Activated CD8-positive, alpha-beta memory T cell treated with anti-CD3 and anti-CD28 coated beads for 24 hours (primary cell): ENCODE measurements at regions not wholly inside any gene's neighbourhood (a gene's known extent, or its start where the extent isn't known, plus 50 kb on each side); places are given as distances from the start of the nearest gene placed in this dataset.
"Not testable (repeated sequence)": the region's sequence is repeated elsewhere in the genome, so short reads cannot be mapped to it uniquely, and the experiment has no call there.

Source experiments
- DNase-seq: peaks from one replicate; pipeline ENCODE4 v3.0.0-alpha.2; 2020

DNA sequence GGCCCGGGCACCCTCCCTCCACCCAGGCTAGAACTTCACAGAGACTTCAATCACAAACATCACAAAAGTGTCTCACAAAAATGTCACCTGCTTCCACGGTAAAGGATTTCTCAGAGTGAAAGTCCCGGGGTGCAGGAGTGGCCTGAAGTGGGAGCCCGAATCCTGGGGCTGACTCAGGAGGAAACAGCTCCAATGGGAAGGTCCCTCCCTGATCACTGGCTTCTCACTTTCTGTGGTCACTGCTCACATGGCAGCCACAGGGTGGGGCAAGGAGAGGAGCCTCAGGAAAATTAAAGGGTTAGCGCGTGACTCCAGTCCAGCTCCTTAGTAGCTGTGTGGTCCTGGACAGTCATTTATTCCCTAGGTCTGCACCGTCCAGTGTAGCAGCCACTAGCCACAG lies 564.5 kb upstream of the B3GAT1 start:
- no peak for DNase-seq

DNA sequence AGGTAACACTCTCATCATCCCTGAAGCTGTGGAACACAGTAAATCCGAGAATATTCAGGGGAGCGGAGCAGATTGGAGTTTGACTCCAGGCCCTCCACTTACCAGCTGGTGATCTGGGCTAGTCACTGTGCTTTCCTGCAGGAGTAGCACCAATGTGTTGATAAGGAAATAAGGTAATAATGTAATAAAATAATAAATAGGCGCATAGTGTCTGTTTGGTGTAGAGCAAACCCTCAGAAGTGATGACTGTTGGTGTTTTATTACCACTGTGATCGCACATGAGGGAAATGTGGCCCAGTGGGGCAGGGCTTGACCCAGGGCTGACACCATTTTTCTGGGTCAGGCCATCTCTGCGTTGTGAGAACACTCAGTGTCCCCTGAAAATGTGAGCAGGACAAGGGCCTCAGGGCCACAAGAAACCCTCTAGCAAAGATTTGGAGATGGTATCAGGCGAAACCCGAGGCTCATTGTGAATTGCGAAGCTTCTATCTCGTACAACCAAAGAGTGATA lies 563.9 kb upstream of the B3GAT1 start:
- DNase-seq, result no peak

DNA sequence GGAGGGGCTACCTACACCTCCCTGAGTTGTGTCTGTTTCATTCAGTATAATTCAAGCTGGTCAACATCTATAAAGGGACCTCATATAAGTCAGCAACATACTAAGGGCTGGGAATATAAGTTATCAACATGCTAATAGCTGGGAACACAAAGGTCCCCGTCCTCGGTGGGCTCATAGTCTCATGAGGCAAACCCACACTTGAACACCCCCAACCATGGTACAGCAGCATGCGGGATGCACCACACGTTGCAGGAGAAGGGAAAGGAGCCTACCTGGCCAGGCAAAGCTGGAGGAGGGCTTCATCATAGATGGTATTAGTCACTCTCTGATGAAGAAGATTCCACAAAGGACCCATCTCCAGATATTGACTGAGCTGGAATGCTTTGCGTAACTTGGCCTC lies 561.8 kb upstream of the B3GAT1 start:
- DNase-seq, result no peak

DNA sequence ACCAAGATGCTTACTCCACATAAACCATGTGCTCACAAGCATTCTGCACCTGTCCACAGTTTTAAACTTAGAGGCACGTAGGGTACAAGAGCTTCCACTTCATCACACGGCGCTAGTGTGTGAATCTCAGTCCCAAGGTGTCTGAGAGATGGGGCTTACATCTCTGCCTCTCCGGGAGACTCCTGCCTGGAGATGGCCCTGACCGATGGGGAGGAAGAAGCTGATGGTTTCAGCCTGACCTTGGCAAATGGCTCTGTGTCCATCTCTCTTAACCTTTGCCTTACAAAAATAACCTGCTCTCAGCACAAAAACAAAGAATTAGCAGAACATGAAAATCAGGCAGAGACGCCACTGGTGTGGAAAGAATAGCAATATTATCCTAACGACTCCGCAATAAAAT lies 559.3 kb upstream of the B3GAT1 start:
- DNase-seq, result no peak

DNA sequence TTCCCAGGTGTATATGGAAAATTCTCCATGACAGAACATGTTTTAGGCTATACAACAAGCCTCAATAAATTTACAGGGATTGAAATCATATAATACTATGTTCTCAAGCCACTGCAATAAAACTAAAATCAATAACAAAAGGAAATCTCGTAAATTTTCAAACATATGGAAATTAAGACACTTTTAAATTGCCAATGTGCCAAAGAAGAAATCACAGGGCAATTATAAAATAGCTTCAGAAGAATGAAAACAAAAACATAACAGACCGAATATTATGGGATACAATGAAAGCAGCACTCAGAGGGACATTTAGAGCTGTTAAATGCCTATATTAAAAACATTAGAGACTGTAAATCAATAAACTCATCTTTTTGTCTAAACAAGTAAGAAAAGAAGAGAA lies 555.7 kb upstream of the B3GAT1 start:
- no peak for DNase-seq

DNA sequence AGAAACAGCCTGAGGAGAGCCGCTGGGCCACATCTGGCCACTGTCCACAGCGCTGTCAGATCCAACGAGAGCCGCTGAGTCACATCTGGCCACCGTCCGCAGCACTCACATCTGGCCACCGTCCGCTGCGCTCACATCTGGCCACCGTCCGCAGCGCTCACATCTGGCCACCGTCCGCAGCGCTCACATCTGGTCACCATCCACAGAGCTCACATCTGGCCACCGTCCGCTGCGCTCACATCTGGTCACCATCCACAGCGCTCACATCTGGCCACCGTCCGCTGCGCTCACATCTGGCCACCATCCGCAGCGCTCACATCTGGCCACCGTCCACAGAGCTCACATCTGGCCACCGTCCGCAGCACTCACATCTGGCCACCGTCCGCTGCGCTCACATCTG lies 549.3 kb upstream of the B3GAT1 start:
- not testable (repeated sequence) for DNase-seq

DNA sequence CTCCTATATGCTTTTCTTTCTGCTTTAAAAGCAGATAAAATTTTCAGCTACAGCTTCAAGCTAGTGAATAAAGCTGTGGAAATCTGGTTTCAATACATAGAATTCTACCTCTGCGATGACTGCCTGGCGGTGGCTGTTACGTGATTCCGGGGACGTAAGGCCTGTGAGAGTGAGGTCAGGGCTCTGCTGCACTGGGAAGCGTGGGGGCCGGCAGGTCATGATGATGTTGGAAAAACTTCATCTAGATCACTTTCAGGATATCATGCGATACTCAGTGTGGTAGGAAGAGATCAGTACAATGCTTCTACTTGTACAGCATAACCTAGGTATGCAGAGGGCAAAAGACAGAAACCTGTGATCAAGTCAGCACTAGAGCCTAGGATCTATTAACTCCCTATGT lies 546.8 kb upstream of the B3GAT1 start:
- DNase-seq, result no peak

DNA sequence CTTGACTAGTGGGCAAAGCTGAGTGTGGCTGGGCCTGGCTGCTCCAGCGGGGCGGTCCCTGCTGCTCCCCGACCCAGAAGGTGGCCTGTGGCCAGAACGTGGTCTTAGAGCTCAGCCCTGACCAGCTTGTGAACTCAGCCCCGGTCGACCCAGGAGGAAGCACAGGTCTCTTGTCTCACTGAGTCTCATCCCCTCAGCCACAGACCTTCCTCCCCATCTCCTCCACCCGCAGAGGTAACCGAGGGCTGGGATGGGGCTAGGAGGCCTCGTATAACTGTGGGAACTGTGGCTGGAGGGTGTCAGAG lies 546.2 kb upstream of the B3GAT1 start:
- DNase-seq, result no peak

DNA sequence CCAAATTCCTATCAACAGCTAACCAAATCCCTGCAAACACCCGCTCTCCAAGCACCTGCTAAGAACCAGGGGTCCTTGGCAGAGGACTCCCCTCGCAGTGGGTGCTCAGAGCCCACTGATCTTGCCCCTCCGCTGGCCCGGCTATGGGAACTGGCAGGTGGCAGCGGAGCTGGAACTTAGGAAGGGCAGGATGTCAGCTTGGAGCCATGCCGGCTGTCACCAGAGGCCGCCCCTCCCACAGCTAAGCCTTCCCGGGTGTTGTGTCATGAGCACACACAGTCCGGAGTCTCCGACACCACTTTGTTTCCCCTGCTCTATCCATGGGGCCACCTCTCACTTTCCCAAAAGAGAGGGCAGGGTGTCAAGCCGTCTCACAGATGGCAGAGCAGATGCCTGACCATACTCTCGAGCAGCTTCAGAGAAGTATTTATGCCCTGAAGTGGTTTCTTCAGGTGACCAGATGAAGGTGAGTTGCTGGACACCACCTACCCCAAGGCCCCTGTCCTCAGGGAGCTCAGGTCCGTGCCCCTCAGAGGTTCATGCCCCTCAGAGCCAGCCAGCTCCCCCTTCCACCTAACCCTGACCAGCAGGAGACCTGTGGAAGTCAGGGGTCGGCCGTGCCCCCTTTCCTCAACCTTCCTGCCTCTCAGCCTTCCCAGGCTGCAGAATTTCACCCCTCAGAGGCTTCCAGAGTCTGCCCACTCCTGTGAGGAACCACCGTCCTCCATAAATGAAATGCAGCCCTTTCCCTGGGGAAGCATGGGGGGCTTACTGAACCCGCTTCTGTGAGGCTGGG lies 545.7 kb upstream of the B3GAT1 start:
- no peak for DNase-seq

DNA sequence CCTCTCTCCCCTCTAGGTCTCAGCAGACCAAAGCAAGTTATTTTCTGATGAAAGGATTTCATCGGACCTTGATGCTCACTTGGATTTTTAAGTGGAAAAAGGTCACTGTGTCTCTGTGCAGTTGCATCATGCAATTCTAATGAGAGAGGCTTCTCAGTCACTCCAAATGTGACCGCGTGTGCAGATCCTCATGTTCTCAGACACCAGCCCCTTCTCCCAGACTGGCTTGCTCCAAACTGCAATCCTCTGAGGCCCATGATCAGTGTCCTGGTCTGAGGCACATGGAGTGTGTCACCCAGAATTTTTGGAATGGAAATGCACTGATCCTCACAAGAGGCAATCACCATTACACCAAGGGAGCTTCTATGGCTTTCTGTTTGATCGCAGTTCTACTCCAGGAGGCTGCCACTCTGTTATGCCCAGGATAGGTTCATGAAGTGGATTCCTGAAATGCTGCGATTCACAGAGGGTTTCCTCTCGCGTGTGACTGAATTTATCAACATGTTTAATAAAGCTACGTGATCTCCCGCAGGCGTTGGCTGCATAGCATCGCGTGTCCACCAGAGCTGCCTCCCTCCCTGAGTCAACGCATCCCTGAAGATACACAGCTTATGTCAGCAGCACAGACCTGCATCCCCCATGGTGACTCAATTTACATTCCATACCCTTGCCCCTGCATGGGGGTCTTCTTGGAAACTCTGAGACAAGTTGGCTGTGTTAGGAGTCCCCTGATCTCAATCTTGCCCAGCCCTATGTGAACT lies 544.6 kb upstream of the B3GAT1 start:
- DNase-seq, result no peak

DNA sequence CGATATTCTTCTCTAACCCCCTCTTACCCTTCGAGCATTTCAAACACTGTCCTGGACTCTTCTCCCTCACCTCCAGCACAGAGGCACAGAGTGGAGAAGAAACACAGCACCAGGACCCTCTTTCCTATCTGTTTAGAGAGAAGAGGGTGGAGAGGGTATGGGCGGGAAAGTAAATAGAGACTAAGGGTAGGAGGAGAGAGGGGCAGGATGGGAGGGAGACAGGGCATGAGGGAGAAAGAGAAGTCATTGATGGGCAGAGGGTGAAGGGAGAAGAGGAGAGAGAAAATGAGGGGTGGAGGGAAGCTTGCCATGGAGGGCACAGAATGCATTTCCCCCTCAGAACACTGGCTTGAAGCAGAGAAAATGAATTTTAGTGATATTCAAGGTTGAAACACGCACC lies 543.9 kb upstream of the B3GAT1 start:
- not testable (repeated sequence) for DNase-seq

DNA sequence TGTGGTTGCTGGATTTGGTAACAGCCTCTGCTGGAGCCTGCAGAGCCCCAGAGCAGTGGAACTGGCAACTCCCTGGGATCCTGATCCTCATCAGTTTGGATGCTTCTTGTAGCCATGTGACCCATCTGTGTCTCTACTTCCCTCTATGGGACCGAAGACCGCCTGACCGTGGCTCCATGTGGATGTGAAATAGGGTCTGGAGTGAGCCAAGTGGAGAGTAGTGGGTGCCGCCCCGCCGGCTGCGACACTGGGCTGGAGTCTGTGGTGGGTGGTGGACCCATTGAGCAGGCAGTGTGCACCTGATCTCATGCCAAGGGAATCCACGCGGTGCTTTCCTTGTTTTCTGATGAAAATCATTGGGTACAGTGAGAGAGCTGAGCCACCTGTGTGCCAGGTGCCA lies 543.2 kb upstream of the B3GAT1 start:
- no peak for DNase-seq

DNA sequence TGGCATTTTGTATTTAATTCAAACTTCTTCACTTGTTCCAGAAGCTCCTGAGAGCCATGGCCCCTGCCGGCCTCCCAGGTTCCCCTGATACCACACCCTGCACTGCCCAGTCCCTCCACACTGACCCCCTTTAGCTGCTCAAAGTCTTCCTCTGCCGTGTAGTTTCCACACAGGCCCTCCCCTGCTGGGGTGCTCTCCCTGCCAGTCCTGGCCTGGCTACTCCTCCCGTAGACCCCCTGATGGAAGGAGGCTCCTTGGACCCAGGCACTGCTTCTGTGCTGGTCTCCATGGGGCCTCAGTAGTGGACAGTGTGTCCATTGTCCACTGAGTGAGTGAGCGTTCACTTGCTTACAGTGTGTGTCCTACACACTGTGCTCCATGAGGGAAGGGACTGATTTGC lies 542.4 kb upstream of the B3GAT1 start:
- not testable (repeated sequence) for DNase-seq

DNA sequence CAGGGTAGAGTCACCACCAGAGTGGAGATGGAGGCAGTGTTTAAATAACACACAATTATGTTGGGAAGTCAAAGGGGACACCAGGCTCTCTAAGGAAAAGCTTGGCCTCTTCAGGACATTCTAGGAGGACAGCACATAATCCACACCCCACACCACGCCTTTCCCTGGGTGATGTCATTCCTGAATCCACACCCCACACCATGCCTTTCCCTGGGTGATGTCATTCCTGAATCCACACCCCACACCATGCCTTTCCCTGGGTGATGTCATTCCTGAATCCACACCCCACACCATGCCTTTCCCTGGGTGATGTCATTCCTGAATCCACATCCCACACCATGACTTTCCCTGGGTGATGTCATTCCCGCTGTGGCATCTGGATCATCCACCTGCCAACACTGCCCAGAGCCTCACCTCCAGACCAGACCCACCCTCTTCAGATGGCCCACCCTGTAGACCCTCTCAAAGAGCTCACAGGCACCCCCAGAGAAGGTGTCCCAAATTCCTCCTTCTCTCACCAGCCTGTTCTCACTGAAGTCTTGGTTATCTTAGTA lies 541.5 kb upstream of the B3GAT1 start:
- DNase-seq, result not testable (repeated sequence)

DNA sequence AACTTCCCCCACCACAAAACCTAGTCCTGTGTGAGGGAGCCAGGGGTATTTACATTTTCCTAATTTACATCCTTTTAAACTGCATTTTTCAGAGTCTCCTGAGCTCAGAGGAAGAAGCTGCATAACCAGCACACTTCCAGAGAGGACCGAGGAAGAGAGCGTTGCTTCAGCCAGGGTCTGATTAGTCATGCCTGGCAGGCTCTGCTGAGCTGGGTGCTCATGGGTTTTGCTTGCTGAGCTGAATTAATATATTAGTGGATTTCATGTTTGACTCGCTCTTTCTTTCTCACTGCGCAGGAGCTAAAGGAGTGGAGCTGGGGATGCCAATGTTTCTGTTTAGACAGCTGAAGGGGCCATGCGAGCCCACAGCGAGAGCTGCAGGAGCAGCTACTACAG lies 539.3 kb upstream of the B3GAT1 start:
- DNase-seq, result no peak

DNA sequence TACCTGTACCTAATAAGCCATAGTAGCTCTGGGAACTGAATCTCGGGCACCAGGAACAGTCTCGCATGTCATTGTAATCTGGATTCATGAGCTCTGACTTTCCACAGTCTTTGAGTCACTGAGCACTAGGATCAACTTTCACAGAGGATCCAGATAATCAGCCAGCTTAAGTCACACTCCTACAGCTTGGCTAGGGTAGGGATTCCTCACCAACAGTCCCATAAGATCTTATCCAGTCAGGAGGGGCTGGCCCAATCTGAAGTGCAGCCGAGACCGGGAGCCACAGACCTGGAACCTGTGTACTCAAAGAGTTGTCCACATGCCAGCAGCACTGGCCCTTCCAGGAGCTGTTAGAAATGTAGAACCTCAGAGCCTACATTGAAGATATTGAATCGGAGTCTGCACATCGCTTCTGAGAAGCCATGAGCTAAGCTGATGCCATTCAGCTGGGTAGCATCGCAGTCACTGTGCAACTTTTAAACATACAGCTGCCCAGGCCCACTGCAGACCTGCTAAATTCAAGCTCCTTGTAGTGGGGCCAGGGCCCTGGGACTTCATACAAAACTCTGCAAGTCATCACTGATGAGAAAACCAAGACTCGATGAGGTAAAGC lies 538.8 kb upstream of the B3GAT1 start:
- no peak for DNase-seq

DNA sequence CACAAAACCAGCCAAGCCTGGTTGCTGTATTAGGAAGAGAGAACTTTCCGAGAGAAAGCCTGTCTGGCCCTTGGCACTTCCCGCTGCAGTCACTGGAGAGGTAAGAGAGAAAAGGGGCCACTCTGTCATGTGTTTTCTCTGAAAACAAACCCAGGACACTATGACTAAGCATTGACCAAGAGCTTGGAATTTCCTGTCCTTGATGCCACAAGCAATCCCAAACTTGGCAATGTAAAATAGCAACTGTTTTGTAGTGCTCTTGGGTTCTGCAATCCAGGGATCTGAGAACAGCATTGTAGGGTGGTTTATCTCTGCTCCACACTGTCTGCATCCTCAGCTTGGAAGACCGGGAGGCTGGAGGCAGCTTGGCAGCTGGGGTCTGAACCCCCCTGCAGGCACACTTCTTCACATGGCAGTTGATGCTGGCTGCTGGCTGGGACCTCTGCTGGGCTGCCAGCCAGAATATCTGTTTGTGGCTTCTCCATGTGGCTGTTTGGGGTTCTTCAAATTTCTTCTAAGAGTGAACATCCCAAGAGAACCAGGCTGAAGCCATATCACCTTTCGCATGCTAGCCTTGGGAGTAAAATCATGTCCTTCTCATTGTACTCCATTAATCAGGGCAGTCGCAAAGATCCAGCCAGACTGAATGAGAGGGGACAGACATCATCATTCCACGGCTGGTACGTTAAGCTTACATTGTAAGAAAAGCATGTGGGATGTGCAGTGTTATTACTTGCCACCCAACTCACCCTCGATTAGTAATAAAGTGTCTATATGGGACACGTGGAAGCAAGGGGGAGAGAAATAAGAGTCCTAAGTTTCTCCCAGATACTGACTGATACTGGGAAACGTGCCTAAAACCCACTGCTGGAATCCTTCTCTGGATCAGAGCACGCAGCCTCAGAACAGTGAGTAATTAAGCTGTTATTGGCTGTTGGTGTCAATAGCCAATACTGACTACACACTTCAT lies 537.4 kb upstream of the B3GAT1 start:
- no peak for DNase-seq

DNA sequence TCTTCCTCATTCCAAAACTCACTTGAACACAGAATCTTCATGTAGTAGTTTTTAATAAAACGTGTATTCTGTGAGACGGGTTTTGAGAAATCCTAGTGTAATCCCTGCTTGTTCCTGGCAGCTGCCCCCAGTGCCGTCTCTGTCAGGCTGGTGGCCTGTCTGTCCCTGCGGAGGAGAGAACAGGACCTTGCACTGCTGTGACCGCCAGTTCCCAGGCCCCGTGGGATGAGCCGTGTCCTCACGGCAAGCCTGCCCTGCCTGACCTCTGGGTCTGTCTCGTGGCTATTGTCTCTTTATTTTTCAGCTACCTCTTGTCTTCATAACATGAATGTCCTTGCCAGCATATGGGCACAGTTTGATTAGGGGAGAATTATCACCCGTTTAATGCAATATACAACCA lies 535.5 kb upstream of the B3GAT1 start:
- DNase-seq, result no peak

DNA sequence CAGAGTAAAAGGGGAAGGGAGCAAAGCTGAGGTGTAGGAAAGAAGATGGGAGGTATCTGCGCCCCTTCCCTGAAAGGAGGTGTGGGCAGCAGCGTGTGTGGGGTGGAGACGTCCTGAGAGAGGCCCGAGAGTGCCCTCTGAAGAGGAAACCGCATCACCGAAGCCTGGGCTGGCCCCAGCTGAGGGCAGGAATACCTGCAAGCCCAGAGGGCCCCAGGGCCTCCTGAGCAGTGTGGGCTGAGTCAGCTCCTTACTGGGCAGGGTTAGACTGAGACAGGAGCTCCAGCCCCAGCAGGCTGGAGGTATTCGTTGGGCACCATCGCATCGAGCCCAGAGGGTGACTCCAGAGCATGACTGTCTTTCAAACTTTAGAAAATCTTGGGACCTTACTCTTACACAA lies 534.0 kb upstream of the B3GAT1 start:
- no peak for DNase-seq

DNA sequence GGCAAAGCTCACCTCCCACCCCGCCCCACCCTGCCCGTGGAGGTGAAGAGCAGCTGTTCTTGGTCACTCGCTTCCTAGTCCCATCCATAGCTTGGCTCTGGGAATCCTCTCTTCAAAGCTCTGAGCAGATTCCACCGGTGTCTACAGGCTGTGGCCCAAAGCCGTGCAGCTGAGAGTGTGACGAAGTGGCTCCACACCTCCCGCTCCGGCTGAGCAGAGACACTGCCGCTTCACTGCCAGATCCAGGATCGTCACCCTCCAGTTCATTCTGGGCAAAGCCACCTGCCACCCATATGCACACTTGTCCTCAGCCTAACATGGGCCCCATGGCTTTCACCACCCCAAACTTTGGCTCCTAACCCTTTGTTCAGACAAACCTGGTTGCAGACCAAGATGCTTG lies 532.9 kb upstream of the B3GAT1 start:
- no peak for DNase-seq

DNA sequence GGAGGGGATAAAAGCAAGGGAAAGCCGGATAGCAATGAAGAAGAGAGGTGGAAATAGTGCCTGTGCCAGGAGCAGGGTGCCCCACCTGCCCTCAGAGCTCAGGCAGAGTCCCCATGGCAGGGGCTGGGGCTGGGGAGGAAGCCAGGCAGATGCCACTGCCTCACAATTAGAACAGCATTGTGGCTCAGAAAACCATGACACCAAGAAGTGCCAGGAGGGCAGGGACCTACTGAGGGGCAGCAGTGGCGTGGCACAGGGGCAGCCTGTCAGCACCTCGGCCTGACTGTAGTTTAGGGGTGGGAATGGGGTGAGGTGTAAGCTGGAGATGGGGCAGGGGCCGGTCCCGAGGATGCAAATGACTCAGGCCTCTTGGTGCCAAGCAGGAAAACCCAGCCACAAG lies 532.1 kb upstream of the B3GAT1 start:
- no peak for DNase-seq

DNA sequence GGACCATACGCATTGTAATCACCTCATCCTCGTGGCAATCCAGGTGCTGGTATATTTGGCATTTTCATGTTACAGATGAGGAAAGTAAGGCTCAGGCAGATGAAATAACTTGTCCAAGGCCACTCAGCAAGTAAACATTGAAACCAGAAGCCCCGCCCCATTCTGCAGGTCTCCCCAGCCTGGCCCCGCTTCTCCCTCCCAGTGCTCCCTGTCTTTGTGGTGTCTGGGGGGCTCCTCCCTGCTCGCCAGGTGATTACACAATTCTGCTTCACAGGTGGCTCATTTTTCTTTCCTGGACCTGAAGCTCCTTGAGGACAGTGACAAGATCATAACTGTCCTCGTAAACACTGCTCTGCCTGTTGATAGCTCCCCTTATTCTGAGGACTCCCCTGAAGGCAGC lies 531.5 kb upstream of the B3GAT1 start:
- DNase-seq, result no peak

DNA sequence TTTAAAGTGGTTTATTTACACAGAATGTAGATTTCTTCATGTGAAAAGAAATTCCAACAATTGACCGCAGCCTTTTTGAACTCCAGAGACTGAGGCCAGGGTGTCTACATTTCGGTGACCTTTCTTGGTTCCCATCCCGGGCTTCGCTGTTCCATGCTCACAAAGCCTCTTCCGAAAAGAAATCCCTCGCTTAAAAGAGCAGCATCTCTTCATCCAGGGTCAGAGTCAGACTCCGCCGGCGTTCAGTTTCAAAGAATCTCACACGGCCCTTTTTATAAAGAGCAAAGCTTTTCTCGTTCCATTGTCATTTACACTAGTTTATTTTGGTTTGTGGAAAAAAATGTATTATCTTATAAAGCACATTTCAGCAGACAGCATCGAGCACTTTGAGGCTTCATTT lies 530.6 kb upstream of the B3GAT1 start:
- DNase-seq, result no peak
